SK-N-MC (cell line): ENCODE measurements at regions not wholly inside any gene's neighbourhood (a gene's known extent, or its start where the extent isn't known, plus 50 kb on each side); places are given as distances from the start of the nearest gene placed in this dataset.

Experiments used
- DNase-seq: peaks from one replicate; pipeline ENCODE4 v3.0.0-alpha.2; 2011; ENCODE audit warnings: low read depth, low spot score
- H3K27ac ChIP-seq: fragments of 200-600 bp; sonication (generic); 2 replicates; pipeline ENCODE4 v1.5.1; 2016; ENCODE audit warnings: mixed run types
- H3K36me3 ChIP-seq: fragments of 200-600 bp; sonication (generic); 2 replicates; pipeline ENCODE4 v1.6.1; 2017; ENCODE audit warnings: antibody characterized with exemption, low read length, mixed read lengths; ENCODE audit not compliant: insufficient read depth
- H3K4me3 ChIP-seq: fragments of 200-600 bp; sonication (generic); 2 replicates; pipeline ENCODE4 v1.5.1; 2016
- H3K9ac ChIP-seq: fragments of 200-600 bp; sonication (generic); 2 replicates; pipeline ENCODE4 v1.8.0; 2017; ENCODE audit warnings: mixed run types, mixed read lengths; ENCODE audit not compliant: insufficient read length
- H3K9me3 ChIP-seq: fragments of 200-600 bp; sonication (generic); 2 replicates; pipeline ENCODE4 v1.6.1; 2017; ENCODE audit warnings: low read depth, mild to moderate bottlenecking, antibody characterized with exemption, low read length, moderate library complexity, mixed read lengths
- EZH2 ChIP-seq: fragments of 200-600 bp; sonication (generic); IDR thresholded peaks from one replicate; pipeline ENCODE4 v1.6.1; 2017; ENCODE audit warnings: antibody characterized with exemption
- FOXP2 ChIP-seq: optimal IDR thresholded peaks from 2 replicates; pipeline ENCODE3; 2011; ENCODE audit warnings: mild to moderate bottlenecking, moderate library complexity; ENCODE audit not compliant: insufficient read depth; ENCODE audit errors: extremely low read length, control extremely low read depth
- POLR2AphosphoS5 ChIP-seq: IDR thresholded peaks from 2 replicates; pipeline ENCODE4 v1.6.1; 2012; ENCODE audit warnings: mild to moderate bottlenecking, low read depth, low read length, borderline replicate concordance

DNA sequence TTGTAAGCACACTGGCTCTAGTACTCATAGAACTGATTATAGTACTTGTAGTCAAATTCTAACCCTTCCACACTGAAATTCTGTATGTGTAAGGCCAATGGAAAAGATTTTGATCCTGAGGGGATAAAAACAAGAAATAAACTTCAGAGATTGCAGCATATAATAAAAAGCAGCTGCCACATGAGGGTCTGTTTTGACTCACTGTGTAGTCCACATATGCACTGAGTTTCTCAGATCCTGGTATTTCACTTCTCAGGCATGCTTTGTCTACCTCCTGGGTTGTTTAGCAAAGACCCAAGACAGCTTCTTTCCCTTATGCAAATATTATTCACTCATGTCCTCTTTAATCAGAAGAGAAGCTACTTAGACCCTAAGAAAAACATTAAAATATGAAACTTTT is 71.1 kb upstream of the SLC5A12 start:
- no peak overlapping the region for H3K9ac ChIP-seq
- DNase-seq: no peak
- no peaks in the 10 kb centered on the region for H3K36me3 ChIP-seq
- H3K4me3 ChIP-seq: no peak overlapping the region
- no peak overlapping the region for H3K27ac ChIP-seq
- no peaks in the 10 kb centered on the region for H3K9me3 ChIP-seq
- TF ChIP-seq FOXP2 (no peak), EZH2 (no peak), POLR2AphosphoS5 (no peak)

DNA sequence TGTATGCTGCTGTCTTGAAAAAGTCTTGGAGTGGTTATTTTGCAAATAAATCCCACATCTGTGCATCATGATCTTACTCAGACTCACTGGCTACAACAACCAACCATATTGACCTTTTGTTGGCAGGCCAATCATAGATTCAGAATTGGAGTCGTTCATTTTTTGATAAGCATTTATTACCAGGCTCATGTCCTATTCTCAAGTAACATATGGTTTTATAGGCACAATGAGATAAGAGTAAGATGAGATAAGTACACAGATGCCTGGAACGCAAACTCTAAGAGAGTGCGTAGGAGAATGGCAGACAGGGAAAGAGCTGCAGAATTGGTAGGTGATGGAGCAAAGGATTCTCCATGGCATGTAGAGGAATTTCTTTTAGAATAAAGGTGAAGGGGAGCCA is 71.6 kb upstream of the SLC5A12 start:
- H3K4me3 ChIP-seq: no peak overlapping the region
- no peak overlapping the region for H3K9ac ChIP-seq
- DNase-seq: no peak
- TF ChIP-seq FOXP2 (no peak), EZH2 (no peak), POLR2AphosphoS5 (no peak)
- H3K36me3 ChIP-seq: no peaks in the 10 kb centered on the region
- H3K9me3 ChIP-seq: no peaks in the 10 kb centered on the region
- no peak overlapping the region for H3K27ac ChIP-seq

DNA sequence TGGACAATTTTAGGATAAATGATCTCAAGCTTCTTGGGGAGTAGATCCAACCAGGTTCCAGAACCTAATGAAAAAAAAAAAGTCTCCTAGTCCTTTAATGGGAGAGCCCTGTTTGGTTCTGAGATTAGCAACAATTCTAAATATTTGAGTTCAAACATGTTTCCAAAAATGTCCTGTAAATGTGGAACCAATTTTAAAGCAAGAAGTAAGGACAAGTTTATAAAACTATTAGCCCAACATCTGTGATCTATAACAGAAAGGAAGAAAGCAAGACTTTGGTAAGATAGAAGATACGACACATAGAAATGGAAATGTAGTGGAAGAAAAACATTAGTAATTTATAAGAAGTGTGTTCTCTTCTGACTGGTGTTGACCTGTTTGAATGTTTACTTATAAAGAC is 79.7 kb upstream of the SLC5A12 start:
- H3K4me3 ChIP-seq: no peak overlapping the region
- H3K9me3 ChIP-seq: no peaks in the 10 kb centered on the region
- H3K9ac ChIP-seq: no peak overlapping the region
- DNase-seq: no peak
- TF ChIP-seq POLR2AphosphoS5 (no peak), FOXP2 (no peak), EZH2 (no peak)
- H3K36me3 ChIP-seq: no peaks in the 10 kb centered on the region
- no peak overlapping the region for H3K27ac ChIP-seq

DNA sequence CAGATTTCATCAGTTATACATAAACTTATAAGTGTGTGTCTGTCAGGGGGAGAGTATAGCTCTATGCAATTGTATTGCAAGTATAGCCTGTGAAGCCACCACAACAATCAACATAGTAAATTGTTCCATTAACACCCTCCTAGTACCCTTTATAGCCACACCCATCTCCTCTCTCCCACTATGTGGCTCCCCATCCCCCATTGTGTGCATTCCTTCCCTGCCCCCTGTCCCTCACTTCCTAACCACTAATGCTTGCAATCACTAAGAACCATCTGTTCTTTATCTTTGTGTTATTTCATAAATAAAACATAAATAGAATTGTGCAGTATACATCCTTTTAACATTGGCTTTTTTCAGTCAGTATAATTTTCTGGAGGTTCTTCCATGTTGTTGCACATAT is 83.1 kb upstream of the SLC5A12 start:
- TF ChIP-seq FOXP2: no peak
- TF ChIP-seq POLR2AphosphoS5: no peak
- no peak for TF ChIP-seq EZH2
- H3K27ac ChIP-seq: no peak overlapping the region

DNA sequence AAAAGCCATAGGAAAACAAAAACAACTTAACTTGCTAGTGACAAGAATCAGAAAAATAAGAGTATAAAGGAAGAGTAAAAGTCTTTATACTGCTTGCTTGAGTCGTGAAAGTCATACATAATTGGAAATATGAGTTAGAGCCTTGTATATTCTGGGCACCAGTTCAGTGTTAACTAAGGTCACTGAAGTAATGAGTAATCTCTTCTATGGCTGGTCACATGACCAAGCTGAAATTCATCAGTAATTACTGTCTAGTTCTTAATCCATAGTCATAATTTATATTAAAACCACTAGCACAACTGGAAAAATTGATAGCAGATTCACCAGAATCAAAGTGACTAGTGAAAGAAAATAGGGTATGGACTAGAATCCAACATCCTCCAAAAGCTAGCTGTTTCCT is 84.4 kb upstream of the SLC5A12 start:
- Histone ChIP-seq H3K9me3 (no peaks in the 10 kb centered on the region), H3K9ac (no peak overlapping the region), H3K27ac (no peak overlapping the region), H3K4me3 (no peak overlapping the region), H3K36me3 (no peaks in the 10 kb centered on the region)
- no peak for DNase-seq
- no peak for TF ChIP-seq POLR2AphosphoS5
- TF ChIP-seq FOXP2: no peak
- no peak for TF ChIP-seq EZH2

More for the DNA sequence above, 83.1 kb upstream of the SLC5A12 start:
- no peak for DNase-seq
- no peaks in the 10 kb centered on the region for H3K9me3 ChIP-seq
- no peak overlapping the region for H3K9ac ChIP-seq
- no peak overlapping the region for H3K4me3 ChIP-seq
- H3K36me3 ChIP-seq: no peaks in the 10 kb centered on the region

DNA sequence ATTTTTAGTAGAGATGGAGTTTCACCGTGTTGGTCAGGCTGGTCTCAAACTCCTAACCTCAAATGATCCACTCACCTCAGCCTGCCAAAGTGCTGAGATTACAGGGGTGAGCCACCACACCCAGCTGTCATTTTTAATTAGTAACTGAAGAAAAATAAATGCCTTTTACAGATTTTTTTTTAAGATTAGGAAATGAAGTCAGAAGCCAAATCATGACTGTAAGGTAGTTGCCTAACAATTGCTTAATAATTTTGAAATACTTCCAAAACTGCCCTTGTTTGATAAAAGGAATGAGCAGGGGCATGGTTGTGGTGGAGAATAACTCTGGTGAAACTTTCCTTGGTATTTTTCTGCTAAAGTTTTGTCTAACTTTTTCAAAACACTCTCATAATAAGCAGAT is 98.9 kb upstream of the SLC5A12 start:
- no peak overlapping the region for H3K27ac ChIP-seq
- no peak overlapping the region for H3K4me3 ChIP-seq
- TF ChIP-seq FOXP2: no peak
- TF ChIP-seq POLR2AphosphoS5: no peak
- TF ChIP-seq EZH2: no peak
- H3K36me3 ChIP-seq: no peaks in the 10 kb centered on the region
- no peaks in the 10 kb centered on the region for H3K9me3 ChIP-seq
- H3K9ac ChIP-seq: no peak overlapping the region
- DNase-seq: no peak

DNA sequence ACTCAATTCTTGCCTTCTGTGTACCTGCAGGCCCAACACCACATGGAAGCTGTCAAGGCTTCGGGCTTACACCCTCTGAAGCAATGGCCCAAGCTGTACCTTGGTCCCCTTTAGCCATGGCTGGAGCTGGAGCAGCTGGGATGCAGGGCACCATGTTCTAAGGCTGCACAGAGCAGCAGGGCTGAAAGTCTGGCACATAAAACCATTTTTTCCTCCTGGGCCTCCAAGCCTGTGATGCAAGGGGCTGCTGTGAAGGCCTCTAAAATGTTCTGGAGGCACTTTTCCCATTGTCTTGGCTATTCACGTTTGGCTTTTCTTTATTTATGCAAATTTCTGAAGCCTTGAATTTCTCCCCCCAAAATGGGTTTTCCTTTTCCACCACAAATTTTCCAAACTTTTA is 102.1 kb upstream of the SLC5A12 start:
- TF ChIP-seq EZH2 (no peak), POLR2AphosphoS5 (no peak), FOXP2 (no peak)
- Histone ChIP-seq H3K4me3 (no peak overlapping the region), H3K36me3 (no peaks in the 10 kb centered on the region), H3K27ac (no peak overlapping the region), H3K9me3 (no peaks in the 10 kb centered on the region), H3K9ac (no peak overlapping the region)
- no peak for DNase-seq

DNA sequence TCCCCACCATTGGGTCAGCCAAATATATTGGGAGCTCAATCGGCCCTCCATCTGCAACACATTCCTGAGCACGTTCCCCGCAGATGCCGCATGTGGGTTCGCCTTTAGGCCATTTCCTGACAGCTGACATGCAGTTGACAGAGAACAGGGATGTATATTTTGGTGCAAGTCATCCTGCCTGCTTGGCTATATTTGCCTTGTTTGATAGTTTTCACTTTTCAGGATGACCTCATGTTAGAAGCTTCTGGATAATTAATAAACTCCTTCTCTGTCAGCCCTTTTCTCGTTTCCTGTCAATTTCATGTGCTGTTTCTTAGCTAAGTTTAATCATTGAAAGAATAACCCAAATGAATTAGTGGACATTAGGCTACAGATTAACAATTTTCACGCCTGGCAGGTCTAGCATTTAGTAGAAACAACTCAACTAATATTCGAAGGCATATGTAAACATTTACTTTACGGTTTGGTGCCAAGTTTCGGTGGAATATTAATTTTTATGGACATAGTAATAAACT is 105.8 kb upstream of the SLC5A12 start:
- Histone ChIP-seq H3K9ac (no peak overlapping the region), H3K9me3 (no peaks in the 10 kb centered on the region), H3K4me3 (no peak overlapping the region), H3K36me3 (no peaks in the 10 kb centered on the region), H3K27ac (no peak overlapping the region)
- TF ChIP-seq FOXP2 (no peak), EZH2 (no peak), POLR2AphosphoS5 (no peak)
- no peak for DNase-seq

DNA sequence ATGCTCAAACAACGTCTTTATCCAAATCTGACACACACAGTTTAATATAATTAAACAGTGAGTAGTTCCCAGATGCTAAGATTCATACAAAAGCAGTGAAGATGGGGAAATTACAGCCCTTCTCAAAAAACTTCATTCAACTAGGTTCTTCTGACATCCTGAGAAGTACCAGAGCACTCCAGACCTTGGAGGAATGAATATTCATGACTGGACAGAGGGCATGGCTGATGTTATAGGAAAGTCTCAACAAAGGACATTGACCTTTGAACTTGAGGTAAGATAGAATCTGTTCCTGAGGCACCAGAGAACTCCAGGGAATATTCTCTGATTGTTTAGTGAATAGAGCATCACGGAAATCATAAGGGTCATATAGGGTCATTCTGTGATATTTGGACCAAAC is 106.4 kb upstream of the SLC5A12 start:
- Histone ChIP-seq H3K27ac (no peak overlapping the region), H3K9me3 (no peaks in the 10 kb centered on the region), H3K9ac (no peak overlapping the region), H3K4me3 (no peak overlapping the region), H3K36me3 (no peaks in the 10 kb centered on the region)
- DNase-seq: no peak
- no peak for TF ChIP-seq POLR2AphosphoS5
- no peak for TF ChIP-seq FOXP2
- no peak for TF ChIP-seq EZH2

DNA sequence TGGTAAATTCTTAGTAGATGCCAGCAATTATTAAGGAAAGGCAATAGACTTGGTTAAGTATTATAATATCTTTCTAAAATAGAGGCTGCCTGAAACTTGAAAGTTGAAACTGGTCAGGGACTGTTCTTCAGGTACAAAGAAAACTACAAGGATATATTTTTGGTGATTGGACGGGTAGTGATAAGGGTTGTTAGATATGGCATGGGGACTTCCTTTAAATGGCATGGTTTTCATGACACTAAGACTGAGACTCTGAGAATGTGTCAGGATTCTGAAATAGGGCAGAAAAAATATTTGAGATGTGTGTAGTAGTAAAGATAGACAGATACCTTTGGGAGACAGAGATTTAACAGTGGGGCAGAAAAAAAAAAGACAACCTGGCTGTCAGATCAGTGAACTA is 108.4 kb upstream of the SLC5A12 start:
- no peak overlapping the region for H3K9ac ChIP-seq
- no peak for DNase-seq
- H3K27ac ChIP-seq: no peak overlapping the region
- H3K36me3 ChIP-seq: no peaks in the 10 kb centered on the region
- no peaks in the 10 kb centered on the region for H3K9me3 ChIP-seq
- H3K4me3 ChIP-seq: no peak overlapping the region
- no peak for TF ChIP-seq FOXP2
